ENCODE measurements at regions not wholly inside any gene's neighbourhood (a gene's known extent, or its start where the extent isn't known, plus 50 kb on each side); places are given as distances from the start of the nearest gene placed in this dataset.
"Not testable (repeated sequence)": the region's sequence is repeated elsewhere in the genome, so short reads cannot be mapped to it uniquely, and the experiment has no call there.

- H3K4me3 ChIP-seq (ENCODE audit: low read depth, low read length): no peak overlapping the region
- TF ChIP-seq CTCF (IDR thresholded peaks at IDR 0.05; ENCODE audit: control insufficient read depth, extremely low read depth, insufficient read depth): no peak
- DNase-seq (ENCODE audit: low read depth): no peak
These were observed 128.8 kb downstream of the KLF6 start for GRCh38 chr10:3656214-3656613.

DNA sequence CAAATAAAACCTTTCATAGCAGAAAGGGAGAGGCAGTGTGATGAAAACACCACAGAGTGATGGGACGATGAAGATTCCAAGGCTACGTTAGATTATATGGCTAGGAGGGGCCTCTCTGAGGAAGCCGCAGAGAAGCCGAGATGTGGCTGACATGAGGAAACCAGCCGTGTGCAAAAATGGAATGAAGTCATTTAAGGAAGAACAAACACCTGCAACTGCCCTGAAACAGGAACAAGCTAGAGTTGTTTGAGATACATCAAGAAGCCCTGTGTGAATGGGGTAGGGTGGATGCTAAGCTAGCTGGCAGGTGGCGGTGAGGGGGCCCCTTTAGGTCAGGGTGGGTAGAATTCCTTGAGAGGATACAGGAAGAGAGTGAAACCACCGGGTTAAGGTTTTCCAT lies 129.5 kb downstream of the KLF6 start:
- no peak overlapping the region for H3K4me3 ChIP-seq (ENCODE audit: low read depth, low read length)
- DNase-seq (ENCODE audit: low read depth): no peak
- no peak for TF ChIP-seq CTCF (IDR thresholded peaks at IDR 0.05; ENCODE audit: control insufficient read depth, extremely low read depth, insufficient read depth)

DNA sequence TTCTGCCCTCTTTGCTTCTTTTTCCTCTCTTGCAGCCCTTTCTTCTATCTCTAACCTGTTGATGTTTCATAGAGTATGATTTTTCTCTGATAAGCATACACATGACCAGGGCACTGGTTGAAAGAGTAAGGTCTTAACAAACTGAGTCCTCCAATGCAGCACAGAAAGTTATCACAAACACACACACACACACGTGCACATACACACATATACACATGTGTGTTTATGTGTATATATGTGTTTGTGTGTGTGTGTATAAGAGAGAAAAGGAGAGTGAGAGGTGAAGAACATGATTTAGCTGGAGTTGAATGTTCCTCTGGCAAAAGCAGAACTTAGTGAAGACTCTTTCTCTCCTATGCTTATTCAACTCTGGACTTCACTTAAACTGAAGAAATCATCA lies 130.0 kb downstream of the KLF6 start:
- TF ChIP-seq CTCF (IDR thresholded peaks at IDR 0.05; ENCODE audit: control insufficient read depth, extremely low read depth, insufficient read depth): no peak
- DNase-seq (ENCODE audit: low read depth): no peak

DNA sequence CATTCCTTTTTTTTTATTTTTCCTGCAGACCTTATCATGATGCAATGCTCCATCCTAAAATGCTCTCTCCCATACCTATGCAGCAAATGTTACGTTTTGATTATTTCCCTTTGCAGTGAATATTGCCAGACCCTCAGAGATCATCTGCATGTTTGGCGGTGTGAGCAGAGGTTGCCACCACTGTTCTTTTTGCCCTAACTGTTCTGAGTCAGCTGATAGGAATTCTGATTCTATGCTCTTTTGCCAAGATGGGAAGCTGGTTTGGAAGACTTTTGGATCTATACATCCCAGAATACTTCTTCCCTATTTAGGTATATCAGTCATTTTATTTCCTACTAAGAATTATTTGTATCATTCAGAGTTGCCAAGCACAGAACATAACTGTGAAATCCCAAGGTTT lies 130.5 kb downstream of the KLF6 start:
- no peak overlapping the region for H3K4me3 ChIP-seq (ENCODE audit: low read depth, low read length)
- no peak for DNase-seq (ENCODE audit: low read depth)
- no peak for TF ChIP-seq CTCF (IDR thresholded peaks at IDR 0.05; ENCODE audit: control insufficient read depth, extremely low read depth, insufficient read depth)

More for the DNA sequence above, 130.0 kb downstream of the KLF6 start:
- no peak overlapping the region for H3K4me3 ChIP-seq (ENCODE audit: low read depth, low read length)

DNA sequence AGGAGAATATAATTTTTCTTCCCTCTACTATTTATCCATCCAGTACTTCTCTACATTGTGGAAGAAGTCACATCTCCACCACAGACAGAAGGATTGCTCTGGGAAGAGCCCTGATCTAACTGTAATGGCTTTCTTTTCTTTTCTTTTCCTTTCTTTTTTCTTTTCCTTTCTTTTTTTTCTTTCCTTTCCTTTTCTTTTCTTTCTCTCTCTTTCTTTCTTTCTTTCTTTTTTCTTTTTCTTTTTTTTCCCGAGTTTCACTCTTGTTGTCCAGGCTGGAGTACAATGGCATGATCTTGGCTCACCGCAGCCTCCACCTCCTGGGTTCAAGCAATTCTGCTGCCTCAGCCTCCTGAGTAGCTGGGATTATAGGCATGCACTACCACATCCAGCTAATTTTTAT lies 131.7 kb downstream of the KLF6 start:
- not testable (repeated sequence) for H3K4me3 ChIP-seq (ENCODE audit: low read depth, low read length)

DNA sequence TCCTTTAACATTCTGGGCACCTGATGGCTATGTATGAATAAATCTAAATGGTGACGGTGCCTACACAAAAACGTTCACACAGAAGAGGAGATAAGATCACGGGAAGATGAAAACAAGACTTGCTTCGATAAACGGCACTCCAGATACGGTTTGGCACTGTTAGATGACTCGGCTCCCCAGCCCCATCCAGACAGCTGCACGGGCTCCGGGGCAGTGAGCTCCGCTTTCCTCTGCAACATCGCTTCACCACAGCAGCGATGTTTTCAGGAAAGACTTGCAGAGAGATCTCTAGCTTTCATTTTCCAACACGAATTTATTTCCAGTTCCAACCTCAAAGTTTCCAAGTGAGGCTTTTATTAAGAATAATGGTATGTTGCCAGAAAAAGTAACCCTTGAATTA lies 132.1 kb downstream of the KLF6 start:
- no peak for TF ChIP-seq CTCF (IDR thresholded peaks at IDR 0.05; ENCODE audit: control insufficient read depth, extremely low read depth, insufficient read depth)
- no peak overlapping the region for H3K4me3 ChIP-seq (ENCODE audit: low read depth, low read length)
- no peak for DNase-seq (ENCODE audit: low read depth)

More for the DNA sequence above, 131.7 kb downstream of the KLF6 start:
- not testable (repeated sequence) for DNase-seq (ENCODE audit: low read depth)

DNA sequence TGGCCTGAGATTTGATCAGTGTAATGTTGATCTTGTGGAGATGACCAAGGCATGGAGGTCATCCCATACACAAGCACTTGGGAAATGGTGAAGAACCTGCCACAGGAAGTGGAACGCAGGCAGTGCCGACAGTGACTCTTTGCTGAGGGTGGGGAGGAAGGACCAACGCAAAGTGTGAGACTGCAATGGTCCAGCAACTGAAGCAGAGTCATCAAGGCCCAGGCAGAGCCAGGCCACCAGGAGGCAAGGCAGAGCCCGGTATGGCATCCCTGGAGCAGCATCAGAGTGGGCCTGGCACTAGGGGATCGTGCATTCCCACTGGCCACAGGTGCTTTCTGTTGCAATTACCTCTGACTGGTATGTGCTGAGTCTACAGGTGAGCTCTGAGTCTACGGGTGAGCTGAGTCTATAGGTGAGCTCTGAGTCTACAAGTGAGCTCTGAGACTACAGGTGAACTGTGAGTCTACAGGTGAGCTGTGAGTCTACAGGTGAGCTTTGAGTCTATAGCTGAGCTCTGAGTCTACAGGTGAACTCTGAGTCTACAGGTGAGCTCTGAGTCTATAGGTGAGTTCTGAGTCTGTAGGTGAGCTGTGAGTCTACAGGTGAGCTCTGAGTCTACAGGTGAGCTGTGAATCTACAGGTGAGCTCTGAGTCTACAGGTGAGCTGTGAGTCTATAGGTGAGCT lies 132.9 kb downstream of the KLF6 start:
- TF ChIP-seq CTCF (IDR thresholded peaks at IDR 0.05; ENCODE audit: control insufficient read depth, extremely low read depth, insufficient read depth): no peak

More for the DNA sequence above, 132.9 kb downstream of the KLF6 start:
- no peak for DNase-seq (ENCODE audit: low read depth)
- H3K4me3 ChIP-seq (ENCODE audit: low read depth, low read length): no peak overlapping the region

Data from LNCaP clone FGC (cell line).